ENCODE measurements at regions not wholly inside any gene's neighbourhood (a gene's known extent, or its start where the extent isn't known, plus 50 kb on each side); places are given as distances from the start of the nearest gene placed in this dataset.

DNA sequence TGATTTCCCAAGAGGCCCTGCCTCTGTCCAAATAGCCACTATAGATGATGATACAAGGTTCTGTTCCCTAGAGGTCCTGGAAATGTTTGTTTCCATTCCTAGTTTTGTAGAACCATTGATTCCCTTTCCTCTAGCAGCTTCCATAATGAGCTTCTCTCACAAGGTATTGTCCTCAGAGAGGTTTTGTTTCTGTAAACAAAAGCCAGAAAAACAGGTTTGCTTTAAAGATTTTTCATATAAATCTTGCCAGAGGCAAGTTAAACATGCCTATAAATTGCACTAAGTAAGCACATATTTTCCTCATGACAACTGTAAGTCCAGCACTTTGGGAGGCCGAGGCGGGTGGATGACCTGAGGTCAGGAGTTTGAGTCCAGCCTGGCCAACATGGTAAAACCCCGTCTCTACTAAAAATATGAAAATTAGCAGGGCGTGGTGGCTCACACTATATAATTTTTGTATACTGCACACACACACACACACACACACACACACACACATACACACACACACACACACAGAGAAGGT lies 1787.7 kb downstream of the EFNA5 start:
- TF ChIP-seq CTCF (conservative IDR thresholded peaks at IDR 0.05; ENCODE audit: low read depth, low read length) (no peak), EZH2 (IDR thresholded peaks at IDR 0.05; ENCODE audit: borderline replicate concordance, low read depth, low read length, poor library complexity, severe bottlenecking) (no peak)

Data from A673 (cell line).